GM21825 (cell line): ENCODE measurements at regions not wholly inside any gene's neighbourhood (a gene's known extent, or its start where the extent isn't known, plus 50 kb on each side); places are given as distances from the start of the nearest gene placed in this dataset.

Experiments used
- ATAC-seq: cut with Tn5 transposase; IDR thresholded peaks from one replicate; pipeline ENCODE4 v1.9.1; 2021; ENCODE audit warnings: mild to moderate bottlenecking, moderate library complexity; ENCODE audit not compliant: unreplicated experiment

DNA sequence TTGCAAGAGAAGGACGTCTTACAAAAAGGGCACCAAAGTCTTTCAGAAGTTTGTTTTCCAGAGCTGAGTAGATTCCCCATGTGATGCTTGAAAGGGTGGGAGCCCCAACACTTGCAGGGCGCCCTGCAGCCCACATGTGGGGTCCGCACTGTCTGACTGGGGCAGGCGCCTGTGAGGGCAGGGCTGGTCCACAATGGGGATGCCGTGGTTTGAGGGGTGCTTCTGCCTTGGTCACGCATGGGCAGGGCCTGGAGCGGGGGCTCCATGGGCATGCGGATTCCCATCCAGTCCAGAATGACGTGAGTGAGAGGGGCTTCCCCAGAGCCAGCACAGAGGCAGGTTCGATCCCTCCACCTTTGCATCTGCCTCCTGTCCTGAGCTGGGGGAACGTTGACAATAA, 101.5 kb upstream of the SHH start:
- no peak for ATAC-seq

DNA sequence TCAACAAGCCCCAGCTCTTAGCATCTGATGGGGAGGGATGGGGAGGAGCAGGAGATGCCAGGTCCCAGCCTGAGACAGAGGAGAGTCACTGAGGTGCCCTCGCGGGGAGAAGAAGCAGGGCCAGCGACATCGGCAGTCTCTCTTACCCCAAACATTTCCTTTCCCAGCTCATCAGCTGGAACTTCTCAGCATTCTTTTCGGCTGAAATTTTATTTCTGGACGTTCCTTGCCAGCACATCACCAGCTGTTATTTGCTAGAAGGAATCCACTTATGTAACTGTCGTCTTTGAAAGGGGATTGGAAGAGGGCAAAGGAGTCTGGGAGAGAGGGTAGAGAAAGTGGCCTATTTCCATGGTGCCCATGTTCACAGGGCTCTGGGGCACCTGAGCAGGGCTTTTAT, 101.0 kb upstream of the SHH start:
- no peak for ATAC-seq

DNA sequence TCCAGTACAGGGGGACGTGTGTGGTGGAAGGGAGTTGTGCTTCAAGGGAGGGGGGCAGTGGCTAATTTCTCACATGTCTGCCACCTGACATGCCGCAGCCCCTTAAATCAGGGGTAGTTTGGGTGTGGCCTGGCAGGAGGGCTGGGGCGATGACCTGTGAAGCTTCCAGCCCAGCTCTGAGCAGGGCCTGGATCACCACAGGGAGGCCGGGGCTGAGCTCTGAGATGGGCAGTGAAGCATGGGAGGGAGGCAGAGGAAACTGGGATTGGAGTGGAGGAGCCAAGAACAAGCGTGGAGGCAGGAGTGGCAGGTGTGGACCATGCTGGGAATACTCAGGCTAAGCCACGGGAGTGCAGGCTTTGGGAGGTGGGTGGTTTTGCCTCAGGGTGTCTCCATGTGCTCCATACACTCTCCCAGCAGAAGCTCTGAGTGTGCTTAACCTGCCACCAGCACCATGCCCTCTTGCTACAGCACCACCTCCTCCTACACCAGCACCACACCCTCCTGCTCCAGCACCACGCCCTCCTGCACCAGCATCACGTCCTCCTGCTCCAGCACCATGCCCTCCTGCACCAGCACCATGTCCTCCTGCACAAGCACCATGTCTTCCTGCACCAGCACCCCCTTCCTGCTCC, 99.3 kb upstream of the SHH start:
- ATAC-seq, result no peak

DNA sequence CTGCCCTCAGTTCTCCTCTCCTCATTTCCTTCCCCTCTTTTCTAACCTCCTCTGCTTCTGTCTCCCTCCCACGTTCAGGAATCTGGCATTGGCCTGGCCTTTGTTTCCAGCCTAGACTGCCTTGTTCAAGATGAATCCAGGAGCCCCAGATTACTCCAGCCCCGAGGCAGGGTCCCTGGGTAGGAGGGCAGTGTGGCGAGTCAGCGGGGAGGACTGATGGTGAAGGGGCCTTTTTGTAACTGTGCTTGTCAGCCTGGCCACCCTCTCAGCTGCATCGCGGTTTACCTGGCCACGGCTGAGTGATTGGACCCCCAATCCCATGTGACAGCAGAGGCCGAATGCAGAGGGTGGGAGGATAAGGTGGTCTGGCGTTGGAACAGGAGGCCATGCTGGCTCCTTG, 96.1 kb upstream of the SHH start:
- no peak for ATAC-seq

DNA sequence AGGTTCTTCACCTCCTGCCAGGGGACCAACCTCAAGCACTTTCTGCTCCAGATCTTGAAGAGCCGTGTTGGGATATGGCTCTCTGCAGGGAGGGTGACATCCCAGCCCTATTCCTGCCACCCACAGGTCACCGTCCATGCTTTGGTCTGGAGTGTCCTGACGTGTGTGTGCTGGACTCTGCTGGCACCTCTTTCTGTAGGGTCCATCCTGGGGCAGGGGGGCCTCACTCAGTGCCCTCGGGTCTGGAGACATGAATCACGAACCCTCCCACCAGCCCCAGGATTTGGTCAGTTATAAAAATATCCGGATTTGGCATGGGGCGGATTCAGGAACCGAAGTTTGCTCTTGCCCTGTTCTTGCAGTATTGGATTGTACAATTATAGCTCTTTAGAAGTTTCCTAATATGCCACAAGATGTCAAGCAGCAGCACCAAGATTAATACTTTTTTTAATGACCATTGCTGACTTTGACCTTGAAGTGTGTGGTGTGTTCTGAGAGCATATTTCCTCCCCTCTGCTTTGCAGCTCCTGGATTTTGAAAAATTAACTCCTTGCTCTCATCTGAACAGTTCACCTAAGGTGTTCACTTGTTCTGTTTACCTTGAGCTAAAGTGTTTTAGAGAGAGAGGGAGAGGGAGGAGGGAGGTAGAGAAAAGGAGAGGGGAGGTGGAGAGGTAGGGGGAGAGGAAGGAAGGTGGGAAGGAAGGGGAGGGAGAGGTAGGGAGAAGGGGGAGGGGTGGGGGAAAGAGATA, 95.4 kb upstream of the SHH start:
- no peak for ATAC-seq

DNA sequence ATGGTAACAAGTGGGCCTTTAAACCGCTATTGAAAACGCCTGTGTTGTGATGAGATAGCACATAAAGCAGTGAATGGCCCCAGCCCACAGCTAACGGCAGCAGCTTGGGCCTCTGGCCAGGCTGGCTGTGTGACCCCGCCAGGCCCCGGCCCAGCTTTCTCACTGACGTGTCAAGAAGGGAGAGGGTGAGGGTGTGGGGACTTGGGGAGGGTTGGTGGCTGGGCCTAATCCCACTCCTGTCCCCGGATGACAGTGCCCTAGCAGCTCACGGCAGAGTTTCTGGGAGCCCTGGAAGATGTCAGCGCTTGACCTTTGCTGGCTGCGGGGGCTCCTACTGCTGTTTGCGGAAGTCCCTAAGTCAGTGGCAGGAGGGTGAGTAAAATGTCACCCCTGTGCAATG, 88.9 kb upstream of the SHH start:
- no peak for ATAC-seq

DNA sequence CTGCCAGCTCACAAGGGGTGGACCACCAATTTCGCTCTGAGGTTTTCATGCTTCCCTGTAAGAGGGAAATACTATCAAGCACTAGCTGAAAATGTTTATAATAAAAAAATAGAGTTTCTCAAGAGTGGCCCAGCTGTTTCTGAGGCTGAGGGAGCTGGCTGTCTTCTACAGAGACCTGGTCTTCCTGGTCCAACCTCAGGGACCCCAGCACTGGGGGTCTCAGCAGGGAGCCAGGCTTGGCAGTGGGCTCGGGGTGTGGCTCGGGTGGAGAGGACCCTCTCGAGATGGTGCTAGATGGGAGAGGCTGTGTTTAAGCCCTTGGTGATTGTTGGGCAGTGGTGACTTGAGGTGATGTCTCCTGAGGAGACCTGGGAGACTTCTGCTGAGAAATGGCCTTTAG, 87.3 kb upstream of the SHH start:
- no peak for ATAC-seq

DNA sequence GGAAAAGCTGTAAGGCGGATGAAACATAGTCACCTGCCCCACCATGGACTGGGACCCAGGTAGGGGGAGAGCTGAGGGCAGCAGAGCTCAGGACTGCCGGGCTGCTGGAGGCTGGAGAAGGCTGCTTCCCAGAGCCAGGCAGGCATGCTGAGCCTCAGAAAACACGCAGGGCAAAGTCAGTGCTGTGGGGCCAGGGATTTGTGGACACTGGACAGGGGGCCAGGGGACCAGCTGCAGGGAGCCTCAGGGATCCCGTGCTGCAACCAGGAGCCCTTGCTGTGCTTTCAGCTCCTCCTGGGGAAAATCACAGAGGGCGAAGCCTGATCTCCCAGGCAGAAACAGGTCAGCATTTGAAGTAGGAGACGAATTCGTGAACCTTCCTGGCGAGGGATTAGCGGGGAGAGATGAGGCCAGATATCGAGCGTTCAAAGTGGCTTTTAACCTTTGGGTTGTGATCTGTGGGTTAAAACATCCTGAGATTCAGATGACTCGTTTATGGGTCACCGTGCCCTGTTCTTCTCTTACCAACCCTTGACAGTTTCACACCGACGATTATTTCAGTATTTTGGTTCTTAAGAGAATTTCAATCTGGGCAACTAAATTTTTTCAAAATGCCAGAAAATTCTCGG, 85.6 kb upstream of the SHH start:
- no peak for ATAC-seq

DNA sequence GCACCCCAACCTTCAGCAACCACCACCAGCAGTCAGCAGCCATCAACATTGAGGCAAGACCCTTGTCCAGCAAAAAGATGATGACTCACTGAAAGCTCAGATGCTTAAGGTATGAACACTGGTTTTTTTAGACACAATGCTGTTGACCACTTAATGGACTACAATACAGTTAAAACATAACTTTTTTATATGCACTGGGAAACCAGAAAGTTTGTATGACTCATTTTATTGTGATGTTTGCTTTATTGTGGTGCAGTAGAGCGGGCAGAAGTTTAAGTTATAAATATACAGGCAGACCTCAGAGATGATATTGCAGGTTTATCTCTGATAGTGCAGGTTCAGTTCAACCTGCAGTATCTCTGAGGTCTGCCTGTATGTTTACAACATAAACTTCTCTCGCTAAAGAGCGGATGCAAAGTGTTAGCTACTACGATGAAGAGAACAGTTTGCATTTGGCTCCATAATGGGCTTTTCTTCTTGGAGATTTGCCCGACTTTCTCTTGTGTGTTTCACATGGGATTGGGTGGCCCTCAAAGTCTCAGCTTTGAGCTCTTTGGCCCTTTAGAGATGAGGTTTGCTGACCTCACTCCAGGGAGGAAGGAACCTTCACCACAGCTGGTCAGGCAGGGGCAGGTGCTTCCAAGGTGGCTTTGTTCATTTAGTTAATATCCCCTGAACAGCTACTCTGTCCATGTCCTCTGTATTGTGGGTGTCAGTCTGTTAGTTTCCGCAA, 84.4 kb upstream of the SHH start:
- no peak for ATAC-seq

DNA sequence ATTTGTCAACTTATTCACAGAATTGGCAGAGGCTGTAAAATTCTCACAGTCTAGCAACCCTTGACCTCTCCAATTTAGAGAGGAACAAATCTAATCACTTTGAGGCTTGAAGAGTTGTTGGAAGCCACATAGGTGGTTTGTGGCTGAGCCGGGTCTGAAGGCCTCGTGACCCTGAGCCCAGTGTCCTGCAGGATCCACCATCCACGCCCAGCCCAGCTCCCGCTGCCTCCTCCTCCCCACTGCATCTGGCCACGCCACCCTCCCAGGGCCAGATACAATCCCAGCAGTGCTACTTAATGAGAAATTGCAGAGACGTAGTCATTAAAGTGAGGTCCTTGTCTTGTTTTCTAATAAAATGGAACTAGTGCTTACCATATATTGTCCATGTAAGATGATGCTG, 81.4 kb upstream of the SHH start:
- no peak for ATAC-seq

DNA sequence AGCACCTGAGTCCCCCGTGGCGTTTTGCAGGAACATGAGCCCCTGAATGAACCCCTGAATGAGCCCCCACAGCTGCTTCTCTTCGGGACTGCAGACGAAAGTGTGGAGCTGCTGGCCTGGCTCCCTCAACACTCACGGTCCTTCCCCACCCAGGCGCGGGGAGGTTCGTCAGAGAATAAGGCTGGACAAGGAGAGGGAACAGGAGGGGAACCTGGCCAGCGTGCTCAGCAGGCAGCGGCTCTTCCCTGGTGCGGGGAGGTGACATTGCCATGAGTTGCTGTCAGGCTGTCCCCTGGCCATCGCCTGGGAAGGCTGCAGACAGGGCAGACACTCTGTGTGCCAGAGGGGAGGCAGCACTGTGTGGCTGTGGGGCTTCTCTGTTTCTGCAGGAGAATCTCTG, 80.9 kb upstream of the SHH start:
- no peak for ATAC-seq

DNA sequence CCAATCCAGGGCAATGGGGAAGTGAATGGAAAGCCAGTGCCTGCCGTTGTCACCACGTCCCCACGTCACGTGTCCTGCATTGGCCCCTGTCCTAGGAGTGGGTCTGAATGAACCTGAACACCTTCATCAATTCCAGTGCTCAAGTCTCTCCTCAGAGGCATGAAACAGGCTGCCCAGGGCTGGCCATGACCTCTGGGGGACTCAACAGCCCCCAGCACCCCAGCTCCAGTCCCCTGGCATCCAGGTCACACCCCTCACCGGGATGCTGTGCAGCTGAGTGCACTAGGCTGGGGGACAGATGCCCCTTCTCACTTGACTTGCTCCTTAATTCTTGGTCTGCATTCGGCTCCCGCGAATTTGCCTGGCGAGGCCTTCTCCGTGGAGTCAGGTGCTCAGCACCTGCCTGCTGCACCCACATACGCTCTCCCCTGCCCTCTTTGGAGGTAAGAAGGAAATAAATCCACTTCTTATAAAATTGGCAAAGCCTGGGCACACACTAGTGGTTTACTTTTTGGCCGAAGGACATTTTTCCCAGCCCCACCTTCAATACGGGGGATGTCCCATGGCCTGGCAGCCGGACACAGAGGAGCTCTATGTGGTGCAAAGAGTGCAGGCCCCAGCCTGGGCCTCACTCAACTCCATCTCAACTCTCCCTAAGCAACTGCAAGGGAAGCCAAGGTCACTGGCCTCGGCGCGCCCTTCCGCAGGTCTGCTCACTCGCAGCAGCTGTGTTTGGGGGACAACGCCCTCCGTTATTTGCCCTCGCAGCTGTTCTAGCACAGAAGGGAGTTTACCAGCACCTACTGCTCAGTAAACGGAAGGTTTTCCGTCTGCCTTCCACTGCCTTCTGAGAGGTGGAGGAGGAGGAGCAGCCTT, 77.6 kb upstream of the SHH start:
- ATAC-seq, result no peak

DNA sequence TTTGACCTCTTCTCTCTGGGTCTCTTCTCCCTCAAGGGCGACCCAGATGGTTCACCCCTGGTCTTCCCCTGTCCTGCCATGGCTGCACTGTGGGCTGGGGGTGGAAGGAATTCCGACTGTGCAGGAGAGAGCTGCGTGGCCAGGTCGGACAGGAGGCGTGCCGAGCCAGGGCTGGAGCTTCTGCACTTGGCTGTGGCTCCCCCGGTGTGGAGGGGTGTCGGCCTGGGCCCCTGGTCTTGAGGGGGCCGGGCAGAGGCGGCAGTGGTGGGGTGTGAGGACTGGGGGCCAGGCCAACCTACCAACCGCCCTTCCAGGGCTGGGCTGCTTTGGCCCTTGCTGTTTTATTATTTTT, 74.9 kb upstream of the SHH start:
- no peak for ATAC-seq

DNA sequence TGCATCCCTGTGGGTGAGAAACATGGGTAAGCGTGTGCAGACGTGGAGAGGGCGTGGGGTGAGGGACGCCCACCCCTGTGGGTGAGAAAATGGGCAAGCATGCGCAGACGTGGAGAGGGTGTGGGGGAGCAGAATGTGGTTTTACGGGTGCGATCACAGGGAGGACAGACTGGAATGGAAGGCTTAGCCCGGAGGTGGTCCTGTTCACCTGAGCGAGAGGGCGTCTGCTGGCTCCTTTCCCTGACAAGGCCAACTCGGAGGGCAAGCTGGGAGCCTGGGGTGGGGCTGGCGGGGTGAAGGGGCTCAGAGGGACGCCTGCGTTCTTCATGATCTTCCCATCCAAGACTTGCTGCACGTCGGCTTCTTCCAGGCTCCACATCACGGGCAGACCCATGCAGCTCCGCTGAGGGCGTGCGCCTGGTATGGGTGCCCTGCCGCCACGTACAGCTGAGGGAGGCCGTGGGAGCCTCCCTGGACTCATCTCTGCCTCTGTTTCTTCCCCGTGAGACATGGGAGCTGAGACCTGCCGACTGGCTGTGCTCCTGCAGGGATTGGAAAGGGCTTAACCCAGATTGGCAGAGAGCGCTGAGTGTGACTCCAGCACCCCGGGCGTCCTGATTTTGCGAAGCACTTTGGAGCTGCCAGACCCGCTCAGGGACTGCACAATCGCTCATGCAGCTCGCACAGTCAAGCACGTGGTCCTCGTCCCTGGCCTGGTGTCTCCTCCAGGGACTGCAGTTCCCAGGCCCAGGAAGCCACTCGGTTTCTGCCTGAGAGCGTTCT, 74.3 kb upstream of the SHH start:
- ATAC-seq, result no peak

DNA sequence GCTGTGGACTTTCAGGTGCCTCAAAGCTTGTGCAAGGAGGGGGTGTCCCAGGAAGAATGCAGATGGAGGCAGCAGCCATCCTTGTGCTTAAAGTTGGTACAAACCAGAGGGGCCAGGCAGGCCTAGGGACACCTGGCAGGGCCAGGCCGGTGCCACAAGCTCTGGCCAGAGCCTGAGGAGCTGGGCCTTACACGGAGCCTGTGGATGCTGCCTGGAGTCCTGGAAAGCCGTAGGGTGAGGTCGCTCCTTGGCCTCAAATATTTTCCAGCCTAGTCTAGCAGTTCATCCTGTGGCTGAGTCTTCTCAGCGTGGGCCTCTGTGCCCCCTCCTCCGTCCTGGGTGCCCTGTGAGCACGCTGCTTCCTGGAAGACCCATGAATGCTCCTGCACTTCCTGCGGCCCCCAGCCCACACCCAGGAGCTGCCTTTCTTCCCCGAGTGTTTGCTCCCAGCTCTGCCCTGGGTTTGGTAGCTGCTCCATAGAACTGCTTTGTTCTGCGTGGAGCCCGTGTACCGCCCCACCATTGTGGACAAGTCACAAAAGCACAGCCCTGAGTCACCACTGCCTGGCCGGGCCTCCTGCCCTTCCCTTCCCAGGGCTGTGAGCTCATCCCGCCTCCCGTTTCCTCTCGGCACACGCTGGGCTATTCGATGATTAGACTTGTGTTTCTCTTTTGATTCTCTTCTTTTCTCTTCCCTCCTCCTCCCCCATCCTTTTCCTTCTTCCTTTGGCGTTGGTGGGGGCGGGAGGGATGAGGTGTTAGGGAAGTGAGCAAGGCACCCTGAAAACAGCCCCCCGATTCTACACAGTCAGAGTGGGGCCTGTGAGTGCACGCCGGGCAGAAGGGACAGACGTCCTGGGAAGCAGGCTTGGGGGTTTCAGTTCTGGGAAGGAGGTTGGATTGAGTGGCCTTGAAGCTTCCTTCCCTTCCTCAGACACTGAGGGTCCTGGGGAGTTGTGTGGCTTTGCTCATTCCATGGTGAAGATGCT, 73.2 kb upstream of the SHH start:
- ATAC-seq, result no peak

DNA sequence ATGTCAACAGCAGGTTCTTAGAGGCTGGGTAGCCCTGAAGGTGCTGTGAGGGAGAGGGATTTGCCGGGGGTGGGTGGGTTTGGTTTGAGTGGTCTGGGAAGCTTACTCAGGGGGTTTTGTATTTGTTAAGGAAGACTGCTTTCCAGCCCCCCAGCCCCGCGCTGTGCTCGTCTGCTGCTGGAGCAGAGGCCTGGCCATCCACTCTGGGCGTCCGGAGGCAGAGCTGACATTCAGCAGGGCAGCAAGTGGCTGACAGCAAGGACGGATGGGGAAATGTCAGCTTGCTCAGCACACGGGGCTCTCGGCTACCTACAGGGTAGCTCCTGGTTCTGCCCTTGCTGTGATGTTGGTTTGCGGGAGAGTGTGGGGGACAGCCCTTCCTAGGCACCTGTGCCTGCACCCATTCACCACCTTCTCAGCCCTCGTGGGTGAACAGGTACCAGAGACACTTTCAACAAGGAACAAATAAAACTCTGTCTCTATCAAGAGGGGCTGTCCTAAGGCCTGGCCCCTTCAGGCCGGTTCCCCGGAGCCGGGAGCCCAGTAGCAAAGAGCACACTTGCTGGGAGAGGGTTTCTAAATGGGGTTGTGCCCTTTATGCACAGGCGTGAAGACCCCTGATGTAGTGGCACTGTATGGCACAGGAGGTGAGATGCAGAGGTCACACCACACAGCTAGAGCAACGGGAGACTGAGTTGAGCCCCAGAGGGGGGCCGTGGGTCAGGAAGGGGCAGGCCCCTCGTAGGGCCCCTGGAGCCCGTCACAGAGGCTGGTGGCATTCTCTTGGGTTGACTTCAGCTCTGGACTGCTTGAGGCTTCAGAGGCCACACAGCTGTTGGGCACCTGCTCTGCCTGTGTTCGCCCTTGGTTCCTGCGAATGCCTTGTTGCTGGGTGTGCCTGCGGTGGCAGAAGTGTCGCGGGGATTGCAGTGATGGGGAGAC, 72.2 kb upstream of the SHH start:
- ATAC-seq, result no peak

DNA sequence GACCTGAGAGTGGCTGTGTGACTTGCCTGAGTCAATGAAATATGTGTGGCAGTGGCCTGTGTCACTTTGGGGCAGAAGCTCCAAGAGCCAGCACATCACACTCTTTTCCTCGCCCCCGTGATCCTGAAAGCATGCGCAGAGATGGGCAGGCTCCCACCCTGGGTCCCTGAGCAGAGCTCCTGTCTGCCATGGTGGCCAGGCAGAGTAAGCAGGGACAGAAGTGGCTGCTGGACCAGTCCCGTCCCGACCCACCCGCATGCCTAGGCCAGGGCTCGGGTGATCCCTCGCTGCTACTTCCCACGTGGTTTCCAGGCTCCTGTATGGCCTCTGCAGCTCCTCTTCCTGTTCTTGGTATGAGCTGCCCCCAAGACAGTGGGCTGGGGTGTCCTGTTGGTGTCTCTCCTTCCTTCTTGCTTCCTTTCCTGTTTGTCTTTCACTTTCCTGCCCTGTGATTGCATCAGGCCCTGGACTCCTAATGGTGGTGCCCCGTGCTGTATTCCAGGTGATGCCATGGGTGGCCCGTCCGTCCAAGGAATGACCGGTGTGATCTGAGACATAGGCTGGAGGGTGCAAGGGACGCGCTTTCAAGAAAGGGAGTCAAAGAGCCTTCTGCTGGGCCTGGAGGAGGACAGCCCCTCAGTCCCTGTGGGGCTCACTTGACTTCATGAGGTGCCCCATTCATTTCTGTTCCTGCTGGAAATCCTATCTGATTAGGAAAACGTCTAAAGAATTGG, 71.4 kb upstream of the SHH start:
- no peak for ATAC-seq
